Retina (tissue), 1 donor: ENCODE measurements at regions not wholly inside any gene's neighbourhood (a gene's known extent, or its start where the extent isn't known, plus 50 kb on each side); places are given as distances from the start of the nearest gene placed in this dataset.
"Not testable (repeated sequence)": the region's sequence is repeated elsewhere in the genome, so short reads cannot be mapped to it uniquely, and the experiment has no call there.

ENCODE experiments used
- DNase-seq: peaks from one replicate; pipeline ENCODE4 v3.0.0-alpha.2; 2016

GRCh38 chr6:86456821-86457220, 480.5 kb upstream of the HTR1E start:
- DNase-seq: peak; percentile 16

DNA sequence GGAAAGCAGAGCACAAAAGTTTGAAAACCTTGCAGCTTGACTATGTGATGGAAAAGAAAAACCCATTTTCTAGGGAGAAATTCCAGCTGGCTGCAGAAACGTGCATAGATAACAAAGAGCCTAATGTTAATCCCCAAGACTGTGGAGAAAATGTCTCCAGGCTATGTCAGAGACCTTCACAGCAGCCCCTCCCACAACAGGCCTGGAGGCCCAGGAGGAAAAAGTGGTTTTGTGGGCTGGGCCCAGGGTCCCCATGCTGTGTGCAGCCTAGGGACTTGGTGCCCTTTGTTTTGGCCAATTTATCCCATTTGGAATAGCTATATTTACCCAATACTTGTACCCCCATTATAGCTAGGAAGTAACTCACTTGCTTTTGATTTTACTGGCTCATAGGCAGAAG, 484.1 kb upstream of the HTR1E start:
- DNase-seq: no peak

GRCh38 chr6:86448398-86448797, 488.9 kb upstream of the HTR1E start:
- no peak for DNase-seq

DNA sequence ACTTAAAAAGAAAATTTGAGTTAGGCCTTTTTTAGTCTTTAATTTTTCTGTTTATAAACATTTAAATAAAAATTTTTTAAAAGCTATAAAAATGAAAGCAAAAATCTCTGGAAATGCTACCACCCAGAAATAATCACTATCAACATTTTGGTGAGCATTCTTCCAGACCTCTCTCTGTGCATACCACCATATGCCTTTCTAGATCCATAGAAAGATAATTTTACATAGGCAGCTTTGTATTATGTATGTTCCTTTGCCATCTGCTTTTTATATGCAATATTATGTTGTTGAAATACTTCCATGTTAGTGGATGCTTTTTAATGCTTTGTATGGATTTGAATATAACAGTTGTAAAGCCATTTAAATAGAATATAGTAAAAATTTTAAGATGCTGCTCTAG, 496.7 kb upstream of the HTR1E start:
- no peak for DNase-seq

GRCh38 chr6:86423571-86423970, 513.8 kb upstream of the HTR1E start:
- DNase-seq: no peak

GRCh38 chr6:86412057-86412456, 525.3 kb upstream of the HTR1E start:
- DNase-seq: no peak

GRCh38 chr6:86407128-86407527, 530.2 kb upstream of the HTR1E start:
- DNase-seq: no peak

- not testable (repeated sequence) for DNase-seq
Measured at GRCh38 chr6:86392850-86393249, 544.5 kb upstream of the HTR1E start.

DNA sequence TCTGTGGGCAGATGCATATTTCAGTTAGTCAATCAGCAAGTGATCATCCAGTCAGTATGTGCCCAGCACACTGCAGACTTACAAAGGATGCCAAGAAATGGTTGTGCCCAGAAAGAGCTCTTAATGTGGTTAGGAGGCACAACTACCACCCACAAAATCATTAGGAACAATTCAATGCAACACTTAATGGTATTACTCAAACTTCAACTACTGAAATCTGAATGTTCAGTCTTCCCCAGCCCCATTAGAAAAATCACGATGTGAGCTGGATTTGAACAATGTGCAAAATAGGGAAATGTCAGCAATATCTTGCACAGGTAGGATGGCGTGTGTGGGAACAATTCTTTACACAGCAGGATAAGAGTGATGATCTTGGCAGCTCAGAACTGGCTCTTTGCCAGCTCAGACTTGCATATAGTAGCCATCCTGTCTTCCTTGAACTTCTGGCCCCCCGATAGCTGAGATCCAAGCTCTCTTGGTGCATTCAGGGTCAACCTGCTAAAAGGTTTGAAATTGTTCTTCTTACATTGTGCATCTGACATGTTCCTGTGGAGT, 556.7 kb upstream of the HTR1E start:
- no peak for DNase-seq

DNA sequence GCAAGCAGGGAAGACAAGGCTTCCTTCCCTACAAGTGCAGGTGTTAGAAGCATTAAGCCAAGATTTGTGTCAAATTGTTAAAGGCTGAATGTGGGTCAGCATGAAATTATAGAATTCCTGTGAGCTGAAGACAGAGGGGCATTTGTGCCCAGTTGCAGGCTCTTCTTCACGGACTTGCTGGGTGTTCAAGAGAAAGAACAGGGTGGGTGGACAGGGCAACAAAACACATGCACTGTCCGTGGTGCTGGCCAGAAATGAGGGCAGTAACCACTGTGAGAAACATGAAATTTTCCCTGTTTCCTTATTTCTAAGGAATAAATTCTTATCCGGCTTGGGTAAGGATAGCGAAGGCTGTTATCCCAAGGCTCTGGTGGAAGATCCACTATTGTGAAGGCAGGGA, 579.5 kb upstream of the HTR1E start:
- no peak for DNase-seq

DNA sequence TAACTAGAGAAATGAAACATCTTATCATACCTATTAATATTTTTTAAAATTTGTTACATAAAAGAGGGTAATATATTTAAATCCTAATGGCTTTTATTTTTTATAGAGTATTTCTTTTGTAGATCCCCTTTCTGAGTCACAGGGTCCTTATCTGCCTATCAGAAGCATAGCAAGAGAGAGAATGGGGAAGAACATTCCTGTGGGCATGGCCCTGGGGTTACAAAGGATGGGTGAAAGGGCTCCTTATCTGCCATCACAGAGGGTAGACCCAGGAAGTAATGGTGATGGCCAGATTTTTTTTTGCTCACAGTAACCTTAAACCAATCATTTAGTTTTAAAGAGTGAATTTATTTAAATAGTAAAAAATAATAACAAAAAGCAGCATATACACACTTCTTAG, 582.1 kb upstream of the HTR1E start:
- DNase-seq: no peak

- DNase-seq: no peak
Measured at GRCh38 chr6:86331919-86332318, 605.4 kb upstream of the HTR1E start.

DNA sequence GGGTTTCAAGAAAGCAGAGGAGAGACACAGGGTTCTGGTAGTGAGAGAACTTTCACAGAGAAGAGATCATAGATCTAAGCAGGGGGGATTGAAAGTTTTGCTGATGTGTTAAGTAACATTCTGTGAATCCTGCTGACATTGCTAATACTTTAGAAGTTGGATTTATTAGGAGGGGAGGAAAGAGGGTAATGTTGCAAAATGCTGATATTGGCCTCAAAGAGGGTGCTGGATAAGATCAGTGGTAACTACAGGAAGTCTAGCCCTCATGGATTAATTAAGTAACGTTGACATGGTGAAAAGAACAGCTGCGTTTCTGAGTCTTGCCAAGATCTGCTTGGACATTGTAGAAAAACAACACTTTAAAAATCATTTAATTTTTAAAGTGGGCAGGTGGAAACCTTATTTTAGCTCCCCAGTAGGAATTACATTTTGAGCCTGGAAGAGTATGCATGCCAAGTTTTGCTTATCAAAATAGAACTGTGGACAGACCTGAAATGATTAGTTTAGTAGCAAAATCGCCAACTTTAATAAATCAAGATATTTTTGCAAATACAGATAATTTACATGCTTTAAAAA, 606.0 kb upstream of the HTR1E start:
- no peak for DNase-seq

- no peak for DNase-seq
Measured at GRCh38 chr6:86306210-86306609, 631.1 kb upstream of the HTR1E start.

DNA sequence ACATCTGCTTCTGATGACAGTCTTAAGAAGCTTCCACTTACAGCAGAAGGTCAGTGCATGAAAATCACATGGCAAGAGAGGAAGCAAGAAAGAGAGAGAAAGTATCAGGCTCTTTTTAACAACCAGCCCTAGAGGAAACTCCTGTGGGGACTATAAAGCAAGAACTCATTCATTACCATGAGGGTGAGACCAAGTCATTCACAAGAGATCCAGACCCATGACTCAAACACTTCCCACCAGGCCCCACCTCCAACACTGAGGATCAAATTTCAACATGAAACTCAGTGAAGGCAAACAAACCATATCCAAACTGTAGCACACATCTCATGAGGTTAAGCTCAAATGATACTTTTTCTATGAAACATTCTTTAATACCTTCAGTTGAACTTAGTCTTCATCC, 643.2 kb upstream of the SYNCRIP start:
- DNase-seq: no peak

DNA sequence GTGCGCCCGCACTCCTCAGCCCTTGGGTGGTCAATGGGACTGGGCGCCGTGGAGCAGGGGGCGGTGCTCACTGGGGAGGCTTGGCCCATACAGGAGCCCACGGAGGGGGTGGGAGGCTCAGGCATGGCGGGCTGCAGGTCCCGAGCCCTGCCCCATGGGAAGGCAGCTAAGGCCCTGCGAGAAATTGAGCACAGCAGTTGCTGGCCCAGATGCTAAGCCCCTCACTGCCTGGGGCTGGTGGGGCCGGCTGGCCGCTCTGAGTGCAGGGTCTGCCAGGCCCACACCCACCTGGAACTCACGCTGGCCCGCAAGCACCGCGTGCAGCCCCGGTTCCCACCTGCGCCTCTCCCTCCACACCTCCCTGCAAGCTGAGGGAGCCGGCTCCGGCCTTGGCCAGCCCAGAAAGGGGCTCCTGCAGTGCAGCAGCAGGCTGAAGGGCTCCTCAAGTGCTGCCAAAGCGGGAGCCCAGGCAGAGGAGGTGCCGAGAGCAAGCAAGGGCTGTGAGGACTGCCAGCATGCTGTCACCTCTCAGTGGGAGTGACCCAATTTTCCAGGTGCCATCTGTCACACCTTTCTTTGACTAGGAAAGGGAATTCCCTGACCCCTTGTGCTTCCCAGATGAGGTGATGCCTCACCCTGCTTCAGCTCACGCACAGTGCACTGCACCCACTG, 642.3 kb upstream of the SYNCRIP start:
- not testable (repeated sequence) for DNase-seq

- not testable (repeated sequence) for DNase-seq
Measured at GRCh38 chr6:86283596-86283995, 640.9 kb upstream of the SYNCRIP start.

- no peak for DNase-seq
Measured at GRCh38 chr6:86276056-86276455, 633.4 kb upstream of the SYNCRIP start.

- DNase-seq: no peak
Measured at GRCh38 chr6:86273936-86274335, 631.2 kb upstream of the SYNCRIP start.

- no peak for DNase-seq
Measured at GRCh38 chr6:86256615-86257187, 614.0 kb upstream of the SYNCRIP start.

DNA sequence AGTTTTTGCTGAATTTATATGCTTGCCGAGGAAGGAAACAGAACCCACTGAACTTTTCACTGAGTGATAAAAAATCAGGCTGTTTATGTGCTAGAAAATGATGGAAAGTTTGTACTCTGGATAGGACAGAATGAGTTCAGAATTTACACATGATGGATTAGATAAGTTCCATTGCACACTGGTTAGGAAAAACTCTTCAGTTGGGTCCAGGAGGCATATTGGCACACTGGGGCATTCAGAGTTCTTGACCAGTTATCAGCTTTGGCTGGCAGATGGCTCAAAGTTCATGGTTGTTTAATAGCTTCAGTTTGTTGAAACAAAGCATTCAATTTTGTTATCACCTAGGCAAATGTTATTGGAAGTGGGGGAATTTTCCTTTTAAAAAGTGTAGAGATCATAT, 613.3 kb upstream of the SYNCRIP start:
- DNase-seq: no peak

- DNase-seq: no peak
Measured at GRCh38 chr6:86251106-86251505, 608.4 kb upstream of the SYNCRIP start.

- DNase-seq: no peak
Measured at GRCh38 chr6:86217906-86218305, 575.2 kb upstream of the SYNCRIP start.

DNA sequence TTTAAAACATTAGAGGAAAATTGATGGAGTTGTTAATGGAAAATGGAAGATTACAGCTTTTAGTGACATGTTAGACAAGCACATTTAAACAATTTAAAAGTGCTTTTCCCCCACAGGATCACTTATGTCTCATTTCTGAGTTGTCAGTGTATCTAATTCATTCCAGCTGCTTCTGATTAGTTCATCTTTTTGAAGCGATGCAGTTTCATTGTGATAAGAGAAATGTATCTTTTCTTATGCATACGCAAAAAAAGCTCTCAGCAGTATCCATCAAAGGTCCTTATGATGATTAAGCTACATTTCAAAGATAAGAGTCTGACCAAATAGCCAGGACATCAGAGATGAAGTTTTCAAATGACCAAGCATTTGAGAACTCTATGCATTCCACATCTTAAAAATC, 572.6 kb upstream of the SYNCRIP start:
- DNase-seq: no peak
